AG04450 (cell line): ENCODE measurements at regions not wholly inside any gene's neighbourhood (a gene's known extent, or its start where the extent isn't known, plus 50 kb on each side); places are given as distances from the start of the nearest gene placed in this dataset.

Experiments used
- CTCF ChIA-PET: fragments of 300-600, 350-600 bp; formaldehyde crosslinking; extraction: SDS; loops from one replicate; lab custom pipeline; 2022; ENCODE audit warnings: antibody characterized with exemption, inconsistent platforms; lab: Charles Lee
- POLR2A ChIA-PET: fragments of 350-600 bp; formaldehyde crosslinking; extraction: SDS; loops from one replicate; lab custom pipeline; 2021; ENCODE audit warnings: antibody characterized with exemption, inconsistent platforms; lab: Yijun Ruan, JAX
- DNase-seq: peaks from one replicate; pipeline ENCODE4 v3.0.0-alpha.2; 2011; ENCODE audit warnings: low read depth, low spot score
- H3K27ac ChIP-seq: one replicate; pipeline ENCODE4 v1.5.1; 2012; ENCODE audit warnings: low read depth, low read length, control low read depth
- H3K27me3 ChIP-seq: one replicate; pipeline ENCODE4 v1.6.0; 2012; ENCODE audit warnings: low read length; ENCODE audit not compliant: control insufficient read depth, insufficient read depth
- H3K4me3 ChIP-seq: 2 replicates; pipeline ENCODE4 v1.5.1; 2011; ENCODE audit warnings: mild to moderate bottlenecking, low read depth, low read length, control low read depth
- H3K9me3 ChIP-seq: 2 replicates; pipeline ENCODE4 v1.5.1; 2012; ENCODE audit warnings: low read length; ENCODE audit not compliant: control insufficient read depth, insufficient read depth
- CTCF ChIP-seq: IDR thresholded peaks from 2 replicates; pipeline ENCODE4 v1.5.1; 2011; ENCODE audit warnings: low read depth, low read length, control low read depth, inconsistent platforms

DNA sequence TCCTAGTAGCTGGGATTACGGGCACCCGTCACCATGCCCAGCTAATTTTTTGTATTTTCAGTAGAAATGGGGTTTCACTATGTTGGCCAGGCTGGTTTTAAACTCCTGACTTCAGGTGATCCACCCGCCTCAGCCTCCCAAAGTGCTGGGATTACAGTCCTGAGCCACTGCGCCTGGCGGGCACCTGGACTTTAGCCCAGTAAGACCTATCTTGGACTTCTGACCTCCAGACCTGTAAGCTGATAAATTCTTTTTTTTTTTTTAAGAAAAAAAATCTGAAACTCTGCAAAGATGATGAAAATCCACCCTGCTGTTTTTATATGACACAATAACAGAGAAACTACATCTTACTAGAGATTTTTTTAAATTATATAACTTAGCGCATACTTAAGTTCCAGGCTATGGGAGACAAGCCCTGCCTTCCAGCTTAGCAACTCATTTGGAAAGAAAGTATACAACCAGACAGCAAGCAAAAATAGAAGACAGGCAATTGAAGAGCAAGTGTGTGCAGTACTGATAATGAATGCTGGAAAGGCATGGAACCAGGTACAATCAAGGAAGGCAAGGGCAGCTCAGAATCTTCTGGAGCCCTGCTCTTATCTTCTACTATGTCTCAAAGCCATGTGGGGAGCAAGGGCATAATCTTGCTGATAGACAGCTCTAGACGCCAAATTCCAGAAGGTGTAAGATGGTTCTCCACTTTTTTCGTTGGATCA lies 104.2 kb downstream of the CD83 start:
- no peak for TF ChIP-seq CTCF
- POLR2A ChIA-PET = interaction anchor here (0.6 kb wide), 1 partner anchor 33 kb away, joined by 4 read pairs; no protein-coding TSS in a partner anchor

GRCh38 chr6:14222956-14223355 lies 105.4 kb downstream of the CD83 start:
- no peak for TF ChIP-seq CTCF
- H3K27me3 ChIP-seq = no peaks in the 10 kb centered on the region
- no peaks in the 10 kb centered on the region for H3K9me3 ChIP-seq
- ChIA-PET CTCF (interaction anchor here (1.2 kb wide), 1 partner anchor 12 kb away, joined by 5 read pairs; no protein-coding TSS in a partner anchor), POLR2A (no interaction called here)
- no peak overlapping the region for H3K27ac ChIP-seq
- DNase-seq = no peak
- H3K4me3 ChIP-seq = no peak overlapping the region

More for the DNA sequence above, 104.2 kb downstream of the CD83 start:
- Histone ChIP-seq H3K9me3 (no peaks in the 10 kb centered on the region), H3K4me3 (no peak overlapping the region), H3K27me3 (no peaks in the 10 kb centered on the region), H3K27ac (no peak overlapping the region)
- CTCF ChIA-PET = interaction anchor here (0.6 kb wide), 1 partner anchor 489 kb away, joined by 3 read pairs; no protein-coding TSS in a partner anchor
- DNase-seq = no peak

GRCh38 chr6:14224359-14225103 lies 107.0 kb downstream of the CD83 start:
- Histone ChIP-seq H3K27me3 (peaks cover 2% of the 10 kb centered on the region), H3K9me3 (no peaks in the 10 kb centered on the region), H3K27ac (no peak overlapping the region), H3K4me3 (no peak overlapping the region)
- ChIA-PET CTCF (no interaction called here), POLR2A (no interaction called here)
- TF ChIP-seq CTCF = no peak
- no peak for DNase-seq

DNA sequence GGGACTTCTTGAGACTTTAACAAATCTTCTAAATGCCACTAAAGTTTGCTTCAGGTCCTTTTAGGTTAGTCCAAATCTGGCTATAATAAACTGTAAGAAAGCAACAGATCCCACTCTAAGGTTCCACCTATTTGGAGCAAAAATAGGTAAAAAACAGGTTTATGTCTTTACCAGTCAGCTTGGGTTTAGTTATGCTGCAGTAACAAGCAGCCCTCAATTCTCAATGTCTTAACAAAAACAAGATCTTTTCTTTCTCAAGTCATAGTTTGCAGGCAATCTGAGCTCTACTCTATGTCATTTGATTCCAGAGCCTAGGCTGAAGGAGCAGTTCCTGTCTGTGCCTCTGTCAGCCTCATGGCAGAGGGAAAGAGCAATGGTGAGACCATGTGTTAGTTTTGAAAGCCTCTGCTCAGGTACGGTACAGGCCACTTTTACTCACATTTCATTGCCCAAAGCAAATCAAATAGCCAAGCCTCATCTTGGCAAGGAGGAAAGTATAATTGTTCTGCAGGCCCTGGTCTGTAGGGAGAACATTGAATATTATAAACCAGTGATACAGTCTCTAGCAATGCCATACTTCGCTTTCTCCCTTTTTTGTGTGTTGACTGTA lies 108.6 kb downstream of the CD83 start:
- Histone ChIP-seq H3K9me3 (no peaks in the 10 kb centered on the region), H3K27ac (no peak overlapping the region), H3K4me3 (no peak overlapping the region), H3K27me3 (peaks cover 5% of the 10 kb centered on the region)
- no peak for TF ChIP-seq CTCF
- CTCF ChIA-PET = interaction anchor here (1.0 kb wide), 1 partner anchor 14 kb away, joined by 3 read pairs; no protein-coding TSS in a partner anchor
- POLR2A ChIA-PET = no interaction called here
- no peak for DNase-seq
